Upper lobe of left lung (tissue), 6 donors: ENCODE measurements at regions not wholly inside any gene's neighbourhood (a gene's known extent, or its start where the extent isn't known, plus 50 kb on each side); places are given as distances from the start of the nearest gene placed in this dataset.

Experiments
- ATAC-seq, 2 donors: fragments of 200-7000 bp; cut with Tn5 transposase; one replicate each; pipeline ENCODE4 v1.9.1; 2022; ENCODE audit warnings: mild to moderate bottlenecking in 2 of 2, moderate library complexity in 2 of 2; ENCODE audit not compliant: low FRiP score in 2 of 2
- DNase-seq, 2 donors: peaks; one replicate each; pipeline ENCODE4 v3.0.0-alpha.2; 2019 to 2020
- H3K27ac ChIP-seq, 4 donors: fragments of 200-600 bp; sonication (generic); one replicate each; pipeline ENCODE4 v1.5.1; 2016 to 2019
- H3K27me3 ChIP-seq, 4 donors: fragments of 200-600 bp; sonication (generic); one replicate each; pipeline ENCODE4 v1.5.1; 2017 to 2019
- H3K36me3 ChIP-seq, 4 donors: fragments of 200-600 bp; sonication (generic); one replicate each; pipeline ENCODE4 v1.5.1; 2016 to 2019
- H3K4me1 ChIP-seq, 4 donors: fragments of 200-600 bp; sonication (generic); one replicate each; pipeline ENCODE4 v1.5.1; 2018 to 2019
- H3K4me3 ChIP-seq, 4 donors: fragments of 200-600 bp; sonication (generic); one replicate each; pipeline ENCODE4 v1.5.1; 2017 to 2019; ENCODE audit warnings: mild to moderate bottlenecking in 2 of 4, moderate library complexity in 1 of 4
- H3K9me3 ChIP-seq, 4 donors: fragments of 200-600 bp; sonication (generic); one replicate each; pipeline ENCODE4 v1.5.1; 2018 to 2019
- CTCF ChIP-seq, 6 experiments: fragments of 450-650 bp in 4 of 6; fragments of 200-600 bp in 2 of 6; sonication (generic) in 2 of 6; IDR thresholded peaks; one replicate each; pipeline ENCODE4 v1.5.1; 2016 to 2019; ENCODE audit warnings: antibody characterized with exemption in 6 of 6
- EP300 ChIP-seq, 4 donors: sonication (generic); formaldehyde crosslinking; IDR thresholded peaks; one replicate each; pipeline ENCODE4 v1.5.1; 2017; ENCODE audit warnings: antibody characterized with exemption in 4 of 4, control low read depth in 2 of 4
- POLR2A ChIP-seq, 4 donors: fragments of 450-650 bp; IDR thresholded peaks; one replicate each; pipeline ENCODE4 v1.5.1; 2016 to 2017; ENCODE audit warnings: antibody characterized with exemption in 4 of 4, mild to moderate bottlenecking in 2 of 4
- POLR2AphosphoS5 ChIP-seq, 2 donors: sonication (generic); formaldehyde crosslinking; IDR thresholded peaks; one replicate each; pipeline ENCODE4 v1.5.1; 2017; ENCODE audit warnings: antibody characterized with exemption in 2 of 2
- WGBS, 2 donors: methylation state at CpG; one replicate each; pipeline ENCODE4 v1.1.5; 2017 to 2018; 5-methylcytosine and 5-hydroxymethylcytosine counted together
- donor health status: DM: no; HTN: no; CAD: no; lungs with moderate emphysema.
- donor health status: DM: no; HTN: yes; CAD: no; lungs with severe emphysema.

GRCh38 chr16:85495259-85495658, 117.9 kb upstream of the GSE1 start:
- no peak for ATAC-seq
- TF ChIP-seq POLR2AphosphoS5 (IDR thresholded peaks at IDR 0.05): no peak
- TF ChIP-seq EP300 (IDR thresholded peaks at IDR 0.05): no peak
- Histone ChIP-seq H3K27me3 (no peaks in the 10 kb centered on the region), H3K36me3 (no peaks in the 10 kb centered on the region), H3K27ac (no peak overlapping the region), H3K9me3 (no peaks in the 10 kb centered on the region), H3K4me3 (no peak overlapping the region), H3K4me1 (peaks cover 22 to 23% (median 23%) of the 10 kb centered on the region in 4 donors)
- WGBS, 2 donors: 96% methylated on average over 11 of the region's 11 CpGs
- DNase-seq: no peak

GRCh38 chr16:85495823-85496538, 117.1 kb upstream of the GSE1 start:
- no peak for TF ChIP-seq POLR2A (IDR thresholded peaks at IDR 0.05)
- no peak for TF ChIP-seq EP300 (IDR thresholded peaks at IDR 0.05)
- TF ChIP-seq CTCF (IDR thresholded peaks at IDR 0.05): no peak
- TF ChIP-seq POLR2AphosphoS5 (IDR thresholded peaks at IDR 0.05): no peak
- 93 to 95% methylated on average over 40 of the region's 40 CpGs for WGBS, 2 donors
- Histone ChIP-seq H3K9me3 (no peaks in the 10 kb centered on the region), H3K36me3 (no peaks in the 10 kb centered on the region), H3K27ac (no peak overlapping the region), H3K4me1 (peaks cover 20 to 21% (median 21%) of the 10 kb centered on the region in 4 donors), H3K4me3 (no peak overlapping the region), H3K27me3 (no peaks in the 10 kb centered on the region)
- no peak for DNase-seq
- ATAC-seq: no peak

- no peak overlapping the region for H3K4me3 ChIP-seq
- H3K27me3 ChIP-seq: no peaks in the 10 kb centered on the region
- H3K27ac ChIP-seq: no peak overlapping the region
- H3K9me3 ChIP-seq: no peaks in the 10 kb centered on the region
- no peaks in the 10 kb centered on the region for H3K36me3 ChIP-seq
- WGBS, 2 donors: 84 to 86% methylated on average over 9 to 17 of the region's 17 CpGs
- H3K4me1 ChIP-seq: peaks cover 2 to 3% (median 3%) of the 10 kb centered on the region in 4 donors
- DNase-seq (no peak), ATAC-seq (peak in 1 of 2 donors; percentile 5)
- TF ChIP-seq POLR2AphosphoS5 (IDR thresholded peaks at IDR 0.05) (no peak), CTCF (IDR thresholded peaks at IDR 0.05) (no peak), EP300 (IDR thresholded peaks at IDR 0.05) (no peak), POLR2A (IDR thresholded peaks at IDR 0.05) (no peak)
Observed at GRCh38 chr16:85497622-85498314, 115.4 kb upstream of the GSE1 start.

- TF ChIP-seq CTCF (IDR thresholded peaks at IDR 0.05) (no peak), POLR2A (IDR thresholded peaks at IDR 0.05) (no peak), POLR2AphosphoS5 (IDR thresholded peaks at IDR 0.05) (no peak), EP300 (IDR thresholded peaks at IDR 0.05) (no peak)
- H3K36me3 ChIP-seq: no peaks in the 10 kb centered on the region
- 78 to 84% methylated on average over 5 to 8 of the region's 8 CpGs for WGBS, 2 donors
- H3K4me1 ChIP-seq: no peaks in the 10 kb centered on the region
- ATAC-seq: no peak
- no peaks in the 10 kb centered on the region for H3K27me3 ChIP-seq
- H3K27ac ChIP-seq: no peak overlapping the region
- H3K4me3 ChIP-seq: no peak overlapping the region
- no peaks in the 10 kb centered on the region for H3K9me3 ChIP-seq
- DNase-seq: no peak
Observed at GRCh38 chr16:85498607-85499006, 114.5 kb upstream of the GSE1 start.

GRCh38 chr16:85500220-85500619, 112.9 kb upstream of the GSE1 start:
- Histone ChIP-seq H3K27ac (no peak overlapping the region), H3K9me3 (no peaks in the 10 kb centered on the region), H3K27me3 (no peaks in the 10 kb centered on the region), H3K4me1 (no peaks in the 10 kb centered on the region), H3K4me3 (no peak overlapping the region), H3K36me3 (no peaks in the 10 kb centered on the region)
- DNase-seq (peak in 1 of 2 donors; percentile 46), ATAC-seq (no peak)
- WGBS, 2 donors: 80 to 85% methylated on average over 12 of the region's 12 CpGs
- TF ChIP-seq EP300 (IDR thresholded peaks at IDR 0.05) (no peak), POLR2A (IDR thresholded peaks at IDR 0.05) (no peak), CTCF (IDR thresholded peaks at IDR 0.05) (no peak), POLR2AphosphoS5 (IDR thresholded peaks at IDR 0.05) (no peak)
